ENCODE measurements at regions not wholly inside any gene's neighbourhood (a gene's known extent, or its start where the extent isn't known, plus 50 kb on each side); places are given as distances from the start of the nearest gene placed in this dataset.

- no peak for TF ChIP-seq CTCF (IDR thresholded peaks at IDR 0.05 in 2 of 3, conservative IDR thresholded peaks at IDR 0.05 in 1 of 3; ENCODE audit: borderline replicate concordance in 1 of 3, insufficient read depth in 1 of 3, low read depth in 2 of 3, low read length in 2 of 3)
- no peak for TF ChIP-seq SIN3A (IDR thresholded peaks at IDR 0.05; ENCODE audit: low read depth)
- TF ChIP-seq YY1 (IDR thresholded peaks at IDR 0.05; ENCODE audit: extremely low read depth, insufficient replicate concordance, low read depth, low read length) = no peak
- TF ChIP-seq CBX3 (IDR thresholded peaks at IDR 0.05; ENCODE audit: low read depth) = no peak
- TF ChIP-seq POLR2A (IDR thresholded peaks at IDR 0.05; ENCODE audit: borderline replicate concordance, extremely low read depth, insufficient read depth, insufficient read length) = no peak
- no peak for TF ChIP-seq EZH2phosphoT487 (IDR thresholded peaks at IDR 0.05; ENCODE audit: borderline replicate concordance)
- TF ChIP-seq EGR1 (IDR thresholded peaks at IDR 0.05; ENCODE audit: low read depth) = no peak
- TF ChIP-seq MAX (IDR thresholded peaks at IDR 0.05) = no peak
- no peak for TF ChIP-seq ZNF274 (IDR thresholded peaks at IDR 0.05; ENCODE audit: low read depth, low read length)
- TF ChIP-seq JUND (IDR thresholded peaks at IDR 0.05) = no peak
- TF ChIP-seq, protein P1, sequence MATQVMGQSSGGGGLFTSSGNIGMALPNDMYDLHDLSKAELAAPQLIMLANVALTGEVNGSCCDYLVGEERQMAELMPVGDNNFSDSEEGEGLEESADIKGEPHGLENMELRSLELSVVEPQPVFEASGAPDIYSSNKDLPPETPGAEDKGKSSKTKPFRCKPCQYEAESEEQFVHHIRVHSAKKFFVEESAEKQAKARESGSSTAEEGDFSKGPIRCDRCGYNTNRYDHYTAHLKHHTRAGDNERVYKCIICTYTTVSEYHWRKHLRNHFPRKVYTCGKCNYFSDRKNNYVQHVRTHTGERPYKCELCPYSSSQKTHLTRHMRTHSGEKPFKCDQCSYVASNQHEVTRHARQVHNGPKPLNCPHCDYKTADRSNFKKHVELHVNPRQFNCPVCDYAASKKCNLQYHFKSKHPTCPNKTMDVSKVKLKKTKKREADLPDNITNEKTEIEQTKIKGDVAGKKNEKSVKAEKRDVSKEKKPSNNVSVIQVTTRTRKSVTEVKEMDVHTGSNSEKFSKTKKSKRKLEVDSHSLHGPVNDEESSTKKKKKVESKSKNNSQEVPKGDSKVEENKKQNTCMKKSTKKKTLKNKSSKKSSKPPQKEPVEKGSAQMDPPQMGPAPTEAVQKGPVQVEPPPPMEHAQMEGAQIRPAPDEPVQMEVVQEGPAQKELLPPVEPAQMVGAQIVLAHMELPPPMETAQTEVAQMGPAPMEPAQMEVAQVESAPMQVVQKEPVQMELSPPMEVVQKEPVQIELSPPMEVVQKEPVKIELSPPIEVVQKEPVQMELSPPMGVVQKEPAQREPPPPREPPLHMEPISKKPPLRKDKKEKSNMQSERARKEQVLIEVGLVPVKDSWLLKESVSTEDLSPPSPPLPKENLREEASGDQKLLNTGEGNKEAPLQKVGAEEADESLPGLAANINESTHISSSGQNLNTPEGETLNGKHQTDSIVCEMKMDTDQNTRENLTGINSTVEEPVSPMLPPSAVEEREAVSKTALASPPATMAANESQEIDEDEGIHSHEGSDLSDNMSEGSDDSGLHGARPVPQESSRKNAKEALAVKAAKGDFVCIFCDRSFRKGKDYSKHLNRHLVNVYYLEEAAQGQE (IDR thresholded peaks at IDR 0.05; ENCODE audit: low read depth) = no peak
- 0 out of 2 replicates have a peak, but pooled peaks have one; percentile 34 for TF ChIP-seq CEBPB (IDR thresholded peaks at IDR 0.05; ENCODE audit: low read depth)
- TF ChIP-seq ZFX (IDR thresholded peaks at IDR 0.05) = no peak
- TF ChIP-seq ELF1 (IDR thresholded peaks at IDR 0.05; ENCODE audit: borderline replicate concordance, low read depth) = no peak
These were observed 518.9 kb upstream of the JARID2 start for GRCh38 chr6:14726816-14727493.

All from HCT116 (cell line).